Ectodermal cell (in vitro differentiated cells): ENCODE measurements at regions not wholly inside any gene's neighbourhood (a gene's known extent, or its start where the extent isn't known, plus 50 kb on each side); places are given as distances from the start of the nearest gene placed in this dataset.

Experiments
- H3K27ac ChIP-seq: 2 replicates; pipeline ENCODE4 v1.7.0; 2013; ENCODE audit warnings: mild to moderate bottlenecking, low read depth, low read length; ENCODE audit not compliant: insufficient read depth, poor library complexity, severe bottlenecking
- H3K27me3 ChIP-seq: 2 replicates; pipeline ENCODE4 v1.7.0; 2013; ENCODE audit warnings: mild to moderate bottlenecking, low read length; ENCODE audit not compliant: insufficient read depth, control insufficient read depth, poor library complexity, severe bottlenecking
- H3K36me3 ChIP-seq: one replicate; pipeline ENCODE4 v1.7.0; 2013; ENCODE audit warnings: low read length; ENCODE audit not compliant: control insufficient read depth, insufficient read depth
- H3K4me1 ChIP-seq: one replicate; pipeline ENCODE4 v1.7.0; 2013; ENCODE audit warnings: low read length; ENCODE audit not compliant: control insufficient read depth, insufficient read depth
- H3K4me3 ChIP-seq: 2 replicates; pipeline ENCODE4 v1.7.0; 2013; ENCODE audit warnings: low read depth, low read length, control low read depth; ENCODE audit not compliant: insufficient read depth
- H3K9me3 ChIP-seq: 2 replicates; pipeline ENCODE4 v1.7.0; 2013; ENCODE audit warnings: mild to moderate bottlenecking, low read length, moderate library complexity; ENCODE audit not compliant: control insufficient read depth
- WGBS, 2 experiments: methylation state at CpG; one replicate each; pipeline ENCODE4 v1.1.7; 2013; ENCODE audit warnings: missing lambda C conversion rate in 2 of 2; 5-methylcytosine and 5-hydroxymethylcytosine counted together

- 75 to 81% methylated on average over 2 of the region's 2 CpGs for WGBS, 2 experiments
- Histone ChIP-seq H3K27me3 (no peaks in the 10 kb centered on the region), H3K4me1 (peaks cover 11% of the 10 kb centered on the region), H3K4me3 (no peak overlapping the region), H3K27ac (no peak overlapping the region), H3K9me3 (no peaks in the 10 kb centered on the region), H3K36me3 (no peaks in the 10 kb centered on the region)
These were observed 50.4 kb upstream of the PRSS23 start for GRCh38 chr11:86749821-86750401.

- Histone ChIP-seq H3K27ac (no peak overlapping the region), H3K9me3 (no peaks in the 10 kb centered on the region), H3K27me3 (no peaks in the 10 kb centered on the region), H3K4me1 (peaks cover 11% of the 10 kb centered on the region), H3K36me3 (no peaks in the 10 kb centered on the region), H3K4me3 (no peak overlapping the region)
- WGBS, 2 experiments: 93 to 95% methylated on average over 2 to 3 of the region's 3 CpGs
These were observed 51.0 kb upstream of the PRSS23 start for GRCh38 chr11:86749376-86749775.

- WGBS, 2 experiments: 91 to 92% methylated on average over 4 of the region's 4 CpGs
- Histone ChIP-seq H3K4me1 (peaks cover 11% of the 10 kb centered on the region), H3K4me3 (no peak overlapping the region), H3K9me3 (no peaks in the 10 kb centered on the region), H3K27ac (no peak overlapping the region), H3K36me3 (no peaks in the 10 kb centered on the region), H3K27me3 (no peaks in the 10 kb centered on the region)
These were observed 52.0 kb upstream of the PRSS23 start for GRCh38 chr11:86748296-86748695.

- H3K27me3 ChIP-seq: no peaks in the 10 kb centered on the region
- no peaks in the 10 kb centered on the region for H3K9me3 ChIP-seq
- H3K4me1 ChIP-seq: peaks cover 11% of the 10 kb centered on the region
- H3K36me3 ChIP-seq: no peaks in the 10 kb centered on the region
- no peak overlapping the region for H3K27ac ChIP-seq
- WGBS, 2 experiments: 96 to 98% methylated on average over 3 of the region's 3 CpGs
- no peak overlapping the region for H3K4me3 ChIP-seq
These were observed 52.5 kb upstream of the PRSS23 start for GRCh38 chr11:86747801-86748200.

GRCh38 chr11:86746514-86746913, 53.8 kb upstream of the PRSS23 start:
- no peaks in the 10 kb centered on the region for H3K27me3 ChIP-seq
- H3K36me3 ChIP-seq: no peaks in the 10 kb centered on the region
- no peak overlapping the region for H3K27ac ChIP-seq
- WGBS, 2 experiments: 89% methylated on average over 3 of the region's 3 CpGs
- peaks cover 11% of the 10 kb centered on the region for H3K4me1 ChIP-seq
- no peaks in the 10 kb centered on the region for H3K9me3 ChIP-seq
- no peak overlapping the region for H3K4me3 ChIP-seq

- H3K27me3 ChIP-seq: no peaks in the 10 kb centered on the region
- H3K9me3 ChIP-seq: no peaks in the 10 kb centered on the region
- 97 to 99% methylated on average over 2 of the region's 2 CpGs for WGBS, 2 experiments
- peaks cover 11% of the 10 kb centered on the region for H3K4me1 ChIP-seq
- H3K4me3 ChIP-seq: no peak overlapping the region
- H3K36me3 ChIP-seq: no peaks in the 10 kb centered on the region
- H3K27ac ChIP-seq: no peak overlapping the region
These were observed 54.8 kb upstream of the PRSS23 start for GRCh38 chr11:86745571-86745970.

GRCh38 chr11:86743223-86744118, 56.9 kb upstream of the PRSS23 start:
- WGBS, 2 experiments: 90 to 94% methylated on average over 7 of the region's 7 CpGs
- no peak overlapping the region for H3K27ac ChIP-seq
- peaks cover 11% of the 10 kb centered on the region for H3K4me1 ChIP-seq
- no peaks in the 10 kb centered on the region for H3K36me3 ChIP-seq
- no peaks in the 10 kb centered on the region for H3K27me3 ChIP-seq
- no peak overlapping the region for H3K4me3 ChIP-seq
- no peaks in the 10 kb centered on the region for H3K9me3 ChIP-seq

GRCh38 chr11:86741839-86742805, 58.2 kb upstream of the PRSS23 start:
- H3K9me3 ChIP-seq: no peaks in the 10 kb centered on the region
- peaks cover 2% of the 10 kb centered on the region for H3K4me1 ChIP-seq
- H3K27ac ChIP-seq: no peak overlapping the region
- no peaks in the 10 kb centered on the region for H3K36me3 ChIP-seq
- H3K4me3 ChIP-seq: no peak overlapping the region
- WGBS, 2 experiments: 90 to 95% methylated on average over 6 of the region's 6 CpGs
- H3K27me3 ChIP-seq: no peaks in the 10 kb centered on the region

- Histone ChIP-seq H3K27ac (no peak overlapping the region), H3K4me3 (no peak overlapping the region)
These were observed 58.9 kb upstream of the PRSS23 start for GRCh38 chr11:86741484-86741835.

More at GRCh38 chr11:86741484-86741835, 58.9 kb upstream of the PRSS23 start:
- H3K27me3 ChIP-seq: no peaks in the 10 kb centered on the region
- H3K9me3 ChIP-seq: no peaks in the 10 kb centered on the region
- no peaks in the 10 kb centered on the region for H3K4me1 ChIP-seq
- H3K36me3 ChIP-seq: no peaks in the 10 kb centered on the region
